WERI-Rb-1 (cell line): ENCODE measurements at regions not wholly inside any gene's neighbourhood (a gene's known extent, or its start where the extent isn't known, plus 50 kb on each side); places are given as distances from the start of the nearest gene placed in this dataset.

ENCODE experiments used
- DNase-seq: peaks from one replicate; pipeline ENCODE4 v3.0.0-alpha.2; 2020
- H3K27ac ChIP-seq: fragments of 250-450 bp; sonication (Bioruptor Pico); 2 replicates; pipeline ENCODE4 v1.5.1; 2020; ENCODE audit warnings: mild to moderate bottlenecking, moderate library complexity
- H3K27me3 ChIP-seq: fragments of 250-450 bp; sonication (Bioruptor Pico); 2 replicates; pipeline ENCODE4 v1.5.1; 2021; ENCODE audit warnings: mild to moderate bottlenecking, low read depth, moderate library complexity; ENCODE audit not compliant: insufficient read depth, severe bottlenecking
- H3K36me3 ChIP-seq: fragments of 250-450 bp; sonication (Bioruptor Pico); 2 replicates; pipeline ENCODE4 v1.5.1; 2020; ENCODE audit warnings: mild to moderate bottlenecking, moderate library complexity
- H3K4me3 ChIP-seq: 2 replicates; pipeline ENCODE4 v1.5.1; 2011; ENCODE audit warnings: low read depth, mild to moderate bottlenecking, control low read depth, low read length
- H3K9me3 ChIP-seq: fragments of 250-450 bp; sonication (Bioruptor Pico); 2 replicates; pipeline ENCODE4 v1.5.1; 2021; ENCODE audit warnings: mild to moderate bottlenecking, moderate library complexity; ENCODE audit not compliant: severe bottlenecking
- CTCF ChIP-seq: IDR thresholded peaks from 2 replicates; pipeline ENCODE4 v1.5.1; 2011; ENCODE audit warnings: low read depth, mild to moderate bottlenecking, control low read depth, inconsistent platforms, low read length

GRCh38 chr3:20878691-20879090, 692.7 kb upstream of the SGO1 start:
- H3K27ac ChIP-seq, result no peak overlapping the region
- TF ChIP-seq CTCF, result no peak

GRCh38 chr3:20873235-20873634, 687.2 kb upstream of the SGO1 start:
- no peak for DNase-seq
- TF ChIP-seq CTCF, result no peak
- Histone ChIP-seq H3K36me3 (no peaks in the 10 kb centered on the region), H3K4me3 (no peak overlapping the region), H3K9me3 (no peaks in the 10 kb centered on the region), H3K27ac (no peak overlapping the region), H3K27me3 (no peaks in the 10 kb centered on the region)

More at GRCh38 chr3:20878691-20879090, 692.7 kb upstream of the SGO1 start:
- Histone ChIP-seq H3K27me3 (no peaks in the 10 kb centered on the region), H3K4me3 (no peak overlapping the region), H3K36me3 (no peaks in the 10 kb centered on the region), H3K9me3 (no peaks in the 10 kb centered on the region)
- DNase-seq, result no peak

- no peak overlapping the region for H3K27ac ChIP-seq
- H3K9me3 ChIP-seq, result no peaks in the 10 kb centered on the region
- TF ChIP-seq CTCF, result no peak
- no peaks in the 10 kb centered on the region for H3K27me3 ChIP-seq
- H3K36me3 ChIP-seq, result no peaks in the 10 kb centered on the region
- no peak overlapping the region for H3K4me3 ChIP-seq
- no peak for DNase-seq
Measured at GRCh38 chr3:20870106-20870899, 684.3 kb upstream of the SGO1 start.

GRCh38 chr3:20865803-20866202, 679.8 kb upstream of the SGO1 start:
- H3K9me3 ChIP-seq, result no peaks in the 10 kb centered on the region
- no peak overlapping the region for H3K4me3 ChIP-seq
- H3K27me3 ChIP-seq, result no peaks in the 10 kb centered on the region
- no peaks in the 10 kb centered on the region for H3K36me3 ChIP-seq
- H3K27ac ChIP-seq, result no peak overlapping the region
- DNase-seq, result no peak
- no peak for TF ChIP-seq CTCF

- no peaks in the 10 kb centered on the region for H3K9me3 ChIP-seq
- TF ChIP-seq CTCF, result no peak
- no peak for DNase-seq
Measured at GRCh38 chr3:20861454-20861853, 675.4 kb upstream of the SGO1 start.

GRCh38 chr3:20857636-20858035, 671.6 kb upstream of the SGO1 start:
- Histone ChIP-seq H3K36me3 (no peaks in the 10 kb centered on the region), H3K27ac (no peak overlapping the region), H3K27me3 (no peaks in the 10 kb centered on the region), H3K9me3 (no peaks in the 10 kb centered on the region), H3K4me3 (no peak overlapping the region)
- no peak for TF ChIP-seq CTCF
- DNase-seq, result no peak

More at GRCh38 chr3:20861454-20861853, 675.4 kb upstream of the SGO1 start:
- Histone ChIP-seq H3K36me3 (no peaks in the 10 kb centered on the region), H3K27me3 (no peaks in the 10 kb centered on the region), H3K27ac (no peak overlapping the region), H3K4me3 (no peak overlapping the region)
